NOMO-1 treated with DMSO at 0.1 percent for 48 hours (cell line): ENCODE measurements at regions not wholly inside any gene's neighbourhood (a gene's known extent, or its start where the extent isn't known, plus 50 kb on each side); places are given as distances from the start of the nearest gene placed in this dataset.
A peak's percentile ranks its signal among the peaks of the same experiment; 100 is the strongest.
"Not testable (repeated sequence)": the region's sequence is repeated elsewhere in the genome, so short reads cannot be mapped to it uniquely, and the experiment has no call there.

Experiments used
- DNase-seq: peaks from one replicate; lab custom pipeline; 2025; ENCODE audit not compliant: unreplicated experiment; lab: John Stamatoyannopoulos, UW

GRCh38 chr6:144898052-144898689 lies 613.0 kb downstream of the UTRN start:
- no peak for DNase-seq

DNA sequence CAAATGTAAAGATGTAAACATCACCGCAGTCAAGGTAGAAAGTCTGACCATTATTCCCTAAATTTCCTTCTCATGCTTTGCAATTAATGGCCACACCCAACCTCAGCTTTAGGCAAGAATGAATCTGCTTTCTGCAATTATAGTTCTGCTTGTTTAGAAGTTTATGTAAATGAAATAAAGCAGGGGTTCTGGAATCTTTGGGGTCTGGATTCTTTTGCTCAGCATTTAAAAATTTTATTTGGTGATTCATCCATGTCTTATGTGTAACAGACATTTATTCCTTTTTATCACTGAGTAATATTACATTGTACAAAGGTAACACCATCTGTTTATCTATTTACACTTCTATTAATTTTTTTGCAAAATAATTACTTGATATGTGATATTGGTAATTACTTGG lies 613.6 kb downstream of the UTRN start:
- DNase-seq, result no peak

GRCh38 chr6:144899161-144899560 lies 614.0 kb downstream of the UTRN start:
- no peak for DNase-seq

DNA sequence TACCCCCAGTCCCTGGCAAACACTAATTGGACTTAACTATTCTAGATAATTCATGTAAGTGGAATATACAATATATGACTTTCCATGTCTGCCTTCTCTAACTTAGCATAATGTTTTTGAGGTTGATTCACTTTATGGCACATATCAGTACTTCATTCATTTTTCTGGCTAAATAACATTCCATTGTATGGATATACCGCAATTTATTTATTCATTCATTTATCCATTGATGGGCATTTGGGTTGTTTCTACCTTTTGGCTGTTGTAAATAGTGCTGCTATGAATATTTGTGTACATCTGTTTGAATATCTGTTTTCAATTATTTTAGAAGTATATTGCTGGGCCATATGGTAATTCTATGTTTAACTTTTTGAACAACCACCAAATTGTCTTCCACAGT lies 616.3 kb downstream of the UTRN start:
- DNase-seq, result no peak

DNA sequence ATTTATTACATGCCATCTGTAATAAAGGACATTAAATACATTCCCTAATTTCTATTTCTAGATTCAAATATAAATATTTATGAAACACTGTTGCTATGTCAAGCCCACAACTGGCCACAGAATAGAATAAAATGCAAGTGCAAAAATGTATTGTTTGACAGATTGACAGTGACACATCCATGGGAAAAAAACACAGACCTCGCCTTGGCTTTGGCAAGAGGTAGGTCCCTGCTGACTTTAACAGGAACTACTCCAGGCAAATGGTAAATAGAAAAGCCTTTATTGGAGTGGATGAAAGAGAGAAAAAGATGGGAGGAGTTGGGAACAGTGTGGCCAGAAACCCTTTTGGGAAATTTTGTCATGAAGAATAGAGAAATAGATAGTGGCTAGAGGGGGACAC lies 622.9 kb downstream of the UTRN start:
- DNase-seq, result no peak

- DNase-seq, result no peak
Measured at GRCh38 chr6:144909753-144910285, 624.7 kb downstream of the UTRN start.

DNA sequence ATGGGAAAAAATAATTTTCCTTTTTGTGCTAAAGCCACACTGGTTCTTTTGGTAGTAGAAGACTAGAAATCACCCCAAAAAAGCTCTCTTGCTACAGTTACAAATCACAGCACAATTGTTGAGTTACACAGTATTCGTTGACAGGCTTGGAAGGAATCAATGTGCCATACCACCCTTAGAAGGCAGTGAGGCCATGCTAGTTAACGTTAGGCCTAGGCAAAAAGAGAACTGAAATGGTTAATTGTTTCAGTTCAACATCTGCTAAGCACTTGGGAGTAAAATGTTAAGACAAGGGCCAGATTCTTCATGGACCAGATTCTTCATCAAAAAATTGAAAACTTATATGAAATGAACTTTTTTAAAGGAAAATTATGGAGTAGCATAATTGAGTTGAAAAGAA lies 626.2 kb downstream of the UTRN start:
- no peak for DNase-seq

GRCh38 chr6:144912474-144912873 lies 627.3 kb downstream of the UTRN start:
- DNase-seq, result peak; percentile 29

DNA sequence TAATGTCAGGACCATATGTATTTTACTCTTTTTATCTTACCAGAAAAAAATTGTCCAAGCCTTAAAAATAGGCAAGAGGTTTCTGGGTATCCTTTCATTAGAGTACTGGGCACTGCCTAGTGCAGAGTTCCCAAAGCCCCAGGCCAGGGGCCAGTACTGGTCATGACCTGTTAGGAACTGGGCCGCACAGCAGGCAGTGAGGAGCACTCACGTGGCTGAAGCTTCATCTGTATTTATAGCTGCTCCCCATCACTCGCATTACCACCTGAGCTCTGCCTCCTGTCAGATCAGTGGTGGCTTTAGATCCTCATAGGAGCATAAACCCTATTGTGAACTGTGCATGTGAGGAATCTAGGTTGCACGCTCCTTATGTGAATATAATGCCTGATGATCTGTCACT lies 632.9 kb downstream of the UTRN start:
- no peak for DNase-seq

GRCh38 chr6:144919560-144919959 lies 634.4 kb downstream of the UTRN start:
- no peak for DNase-seq

GRCh38 chr6:144920391-144920961 lies 635.3 kb downstream of the UTRN start:
- DNase-seq, result peak; percentile 38

GRCh38 chr6:144921206-144921975 lies 636.3 kb downstream of the UTRN start:
- no peak for DNase-seq

- no peak for DNase-seq
Measured at GRCh38 chr6:144922120-144922722, 637.1 kb downstream of the UTRN start.

DNA sequence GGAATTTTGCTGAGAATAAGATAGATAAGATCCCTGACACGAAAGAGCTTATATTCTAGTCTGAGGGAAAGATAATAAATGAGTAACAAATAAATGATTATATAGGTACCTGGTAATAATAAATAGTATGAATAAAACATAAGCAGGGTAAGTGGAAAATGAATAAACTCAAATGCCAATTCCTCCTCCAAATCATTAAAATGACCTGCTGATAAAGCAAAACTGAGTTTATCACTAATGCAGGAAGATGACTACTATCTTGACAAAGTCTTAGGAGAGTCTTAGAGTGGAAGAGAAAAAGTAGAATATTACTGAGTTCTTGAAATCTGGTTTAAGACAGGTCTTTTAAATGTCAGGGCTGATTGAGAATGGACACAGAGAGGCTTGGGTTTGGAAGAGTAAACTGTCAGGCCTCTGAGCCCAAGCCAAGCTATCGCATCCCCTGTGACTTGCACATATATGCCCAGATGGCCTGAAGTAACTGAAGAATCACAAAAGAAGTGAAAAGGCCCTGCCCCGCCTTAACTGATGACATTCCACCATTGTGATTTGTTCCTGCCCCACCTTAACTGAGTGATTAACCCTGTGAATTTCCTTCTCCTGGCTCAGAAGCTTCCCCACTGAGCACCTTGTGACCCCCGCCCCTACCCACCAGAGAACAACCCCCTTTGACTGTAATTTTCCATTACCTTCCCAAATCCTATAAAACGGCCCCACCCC lies 637.8 kb downstream of the UTRN start:
- DNase-seq, result not testable (repeated sequence)

GRCh38 chr6:144923491-144923787 lies 638.3 kb downstream of the UTRN start:
- DNase-seq, result not testable (repeated sequence)

GRCh38 chr6:144928847-144929246 lies 643.7 kb downstream of the UTRN start:
- no peak for DNase-seq

- DNase-seq, result no peak
Measured at GRCh38 chr6:144929262-144929661, 644.1 kb downstream of the UTRN start.

DNA sequence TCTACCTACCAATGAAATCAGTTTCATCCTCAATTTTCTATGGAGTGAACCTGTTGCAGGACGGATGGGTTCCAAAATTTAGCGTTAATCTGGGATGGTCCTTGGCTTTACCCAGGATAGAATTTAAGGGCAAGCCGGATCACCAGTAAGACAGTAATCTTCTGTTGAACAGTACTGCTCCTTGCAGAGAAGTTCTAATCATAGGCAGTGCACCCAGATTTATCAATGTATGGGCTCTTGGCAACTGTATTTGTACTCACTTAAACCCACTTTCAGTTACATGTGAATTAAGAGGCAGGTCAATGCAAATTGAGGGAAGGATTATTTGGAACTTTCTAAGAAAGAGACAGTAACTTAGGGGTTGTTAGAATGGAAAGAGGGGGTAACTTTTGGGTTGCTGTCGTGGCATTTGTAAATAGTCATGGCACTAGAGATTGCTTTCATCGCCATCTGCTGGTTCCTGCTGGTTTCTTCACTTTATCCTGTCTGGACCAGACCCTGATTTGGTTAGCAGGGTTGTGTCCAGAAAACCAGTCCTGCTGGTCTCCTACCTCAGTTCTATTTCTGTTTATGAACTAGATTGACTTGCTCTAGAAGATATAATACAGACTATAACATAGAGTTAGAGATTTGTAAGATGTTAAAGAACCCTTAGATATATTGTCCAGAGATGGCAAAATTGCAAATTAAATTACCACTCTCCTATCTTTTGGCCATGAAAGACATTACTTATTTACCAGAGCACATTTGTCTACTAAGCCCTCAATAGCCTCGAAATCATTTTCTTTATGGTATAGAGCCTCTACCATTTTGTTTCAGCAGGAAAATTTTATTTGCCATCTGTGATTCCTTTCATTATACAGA lies 646.3 kb downstream of the UTRN start:
- DNase-seq, result peak; percentile 40

DNA sequence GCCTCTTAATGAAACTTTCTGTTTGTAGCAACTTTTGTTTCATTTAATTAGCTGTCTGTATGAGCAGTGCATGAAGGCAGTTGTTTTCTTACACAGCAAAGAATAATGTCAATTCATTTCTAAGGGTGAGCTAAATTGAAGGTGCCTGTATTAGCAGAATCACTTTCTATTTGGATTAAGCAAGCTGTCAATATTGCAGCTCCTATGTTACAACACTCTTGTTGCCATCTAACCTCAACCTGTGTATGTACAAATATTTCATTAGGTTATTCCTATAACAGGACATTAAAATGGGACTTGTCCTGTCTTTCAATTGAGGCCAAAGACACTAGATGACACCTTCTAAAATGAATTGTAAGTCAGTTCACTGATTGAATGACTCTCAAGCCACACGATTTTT lies 647.5 kb downstream of the UTRN start:
- no peak for DNase-seq

DNA sequence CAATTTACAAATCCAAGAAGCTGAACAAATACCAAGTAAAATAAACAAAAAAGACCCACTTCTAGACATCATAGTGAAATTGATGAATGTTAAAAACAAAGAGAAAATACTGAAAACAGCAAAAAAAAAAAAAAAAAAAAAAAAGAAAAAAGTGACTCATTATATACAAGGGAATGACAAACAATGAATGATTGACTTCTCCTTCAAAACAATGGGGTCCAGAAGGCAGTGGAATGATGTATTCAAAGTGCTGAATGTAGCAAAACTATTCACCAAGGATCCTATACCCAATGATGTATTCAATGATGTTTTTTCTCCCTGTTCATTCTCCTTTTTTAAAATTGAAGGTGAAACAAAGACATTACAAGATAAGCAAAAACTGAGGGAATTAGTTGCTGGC lies 650.0 kb downstream of the UTRN start:
- DNase-seq, result no peak
